MM.1S (cell line): ENCODE measurements at regions not wholly inside any gene's neighbourhood (a gene's known extent, or its start where the extent isn't known, plus 50 kb on each side); places are given as distances from the start of the nearest gene placed in this dataset.

ENCODE experiments used
- DNase-seq: peaks from one replicate; pipeline ENCODE4 v3.0.0-alpha.2; 2015
- H2AFZ ChIP-seq: fragments of 300-600 bp; sonication (generic); 2 replicates; pipeline ENCODE4 v1.6.0; 2016; ENCODE audit warnings: antibody characterized with exemption, low read length
- H3F3A ChIP-seq: fragments of 300-600 bp; sonication (generic); 2 replicates; pipeline ENCODE4 v1.6.1; 2016; ENCODE audit warnings: mild to moderate bottlenecking, antibody characterized with exemption, low read length, moderate library complexity, mixed read lengths; ENCODE audit not compliant: insufficient read depth
- H3K27ac ChIP-seq: fragments of 300-600 bp; sonication (generic); 2 replicates; pipeline ENCODE4 v1.5.1; 2016; ENCODE audit warnings: mild to moderate bottlenecking, low read length
- H3K27me3 ChIP-seq: fragments of 300-600 bp; sonication (generic); replicated peaks from 2 replicates; pipeline ENCODE4 v1.6.0; 2016; ENCODE audit warnings: low read length; ENCODE audit not compliant: insufficient read depth
- H3K36me3 ChIP-seq: fragments of 300-600 bp; sonication (generic); replicated peaks from 2 replicates; pipeline ENCODE4 v1.6.1; 2016; ENCODE audit warnings: mild to moderate bottlenecking, low read length, mixed read lengths; ENCODE audit not compliant: insufficient read depth
- H3K4me1 ChIP-seq: fragments of 300-600 bp; sonication (generic); 2 replicates; pipeline ENCODE4 v1.6.1; 2016; ENCODE audit warnings: low read length, mixed read lengths
- H3K4me2 ChIP-seq: fragments of 300-600 bp; sonication (generic); 2 replicates; pipeline ENCODE4 v1.6.0; 2016; ENCODE audit warnings: low read depth, low read length
- H3K4me3 ChIP-seq: fragments of 300-600 bp; sonication (generic); 2 replicates; pipeline ENCODE4 v1.5.1; 2016; ENCODE audit warnings: low read length, mixed read lengths
- H3K79me2 ChIP-seq: fragments of 300-600 bp; sonication (generic); 2 replicates; pipeline ENCODE4 v1.6.1; 2016; ENCODE audit warnings: mixed run types, low read length, mixed read lengths
- H3K9ac ChIP-seq: fragments of 300-600 bp; sonication (generic); 2 replicates; pipeline ENCODE4 v1.6.1; 2016; ENCODE audit warnings: low read length, mixed read lengths
- H3K9me2 ChIP-seq: fragments of 300-600 bp; sonication (generic); replicated peaks from 2 replicates; pipeline ENCODE4 v1.6.1; 2016; ENCODE audit warnings: mild to moderate bottlenecking, low read length, mixed read lengths; ENCODE audit not compliant: insufficient read depth
- H3K9me3 ChIP-seq: fragments of 300-600 bp; sonication (generic); replicated peaks from 2 replicates; pipeline ENCODE4 v1.6.1; 2016; ENCODE audit warnings: mild to moderate bottlenecking, low read length, mixed read lengths; ENCODE audit not compliant: insufficient read depth
- H4K20me1 ChIP-seq: fragments of 300-600 bp; sonication (generic); 2 replicates; pipeline ENCODE4 v1.6.1; 2016; ENCODE audit warnings: mild to moderate bottlenecking, low read length, moderate library complexity, mixed read lengths; ENCODE audit not compliant: insufficient read depth
- CTCF ChIP-seq: fragments of 300-600 bp; sonication (generic); IDR thresholded peaks from 2 replicates; pipeline ENCODE4 v1.5.1; 2016; ENCODE audit warnings: antibody characterized with exemption, low read length, mixed read lengths
- EZH2 ChIP-seq: fragments of 300-600 bp; sonication (generic); optimal IDR thresholded peaks from 2 replicates; pipeline ENCODE3; 2017; ENCODE audit warnings: low read depth, mild to moderate bottlenecking, antibody characterized with exemption, low read length, mixed read lengths
- EZH2phosphoT487 ChIP-seq: fragments of 300-600 bp; sonication (generic); IDR thresholded peaks from 2 replicates; pipeline ENCODE4 v1.6.1; 2018; ENCODE audit warnings: antibody characterized with exemption, low read length

DNA sequence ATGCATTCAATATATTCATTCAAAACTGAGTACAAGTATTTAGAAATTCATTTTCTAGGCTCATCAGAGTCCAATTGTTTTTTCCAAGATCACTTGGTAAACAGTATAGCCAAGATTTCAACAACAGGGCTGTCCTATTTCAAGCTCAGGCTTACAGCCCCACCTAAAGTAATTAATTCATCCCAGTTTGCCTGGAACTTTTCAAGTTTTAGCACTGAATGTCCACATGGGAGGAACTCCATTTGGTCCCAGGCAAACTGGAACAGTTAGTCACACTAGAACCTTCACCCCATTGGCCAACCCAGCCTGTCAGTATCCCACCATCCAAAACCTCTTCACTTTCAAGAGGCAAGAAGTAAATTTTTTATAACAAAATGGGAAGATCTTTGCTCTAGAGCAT, 210.9 kb downstream of the DPY19L2 start:
- Histone ChIP-seq H2AFZ (no peak overlapping the region), H4K20me1 (no peaks in the 10 kb centered on the region), H3F3A (no peaks in the 10 kb centered on the region), H3K4me3 (no peak overlapping the region), H3K9me2 (no peaks in the 10 kb centered on the region), H3K4me1 (no peaks in the 10 kb centered on the region), H3K9ac (no peak overlapping the region), H3K79me2 (no peaks in the 10 kb centered on the region), H3K36me3 (no peaks in the 10 kb centered on the region), H3K9me3 (no peaks in the 10 kb centered on the region), H3K27ac (no peak overlapping the region), H3K4me2 (no peak overlapping the region), H3K27me3 (no peaks in the 10 kb centered on the region)
- TF ChIP-seq CTCF, result no peak
- DNase-seq, result no peak

DNA sequence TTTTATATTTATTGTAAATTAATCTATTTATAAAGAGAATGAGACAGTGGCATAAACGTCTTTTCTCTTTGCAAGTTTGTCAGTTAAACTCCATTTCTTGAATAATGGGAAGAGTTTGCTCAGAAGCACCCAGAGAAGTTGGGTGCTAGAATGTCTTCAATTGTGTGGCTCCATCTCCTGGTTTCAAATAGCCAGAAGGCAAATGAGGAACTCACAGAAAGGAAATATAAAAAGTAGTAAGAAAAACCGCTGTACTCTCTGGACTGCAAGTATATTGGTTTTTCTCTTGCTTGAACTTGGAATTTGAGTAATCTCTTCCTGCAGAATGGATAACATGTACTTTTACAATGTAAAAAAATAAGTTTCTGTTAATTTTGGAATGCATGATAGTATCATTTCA, 217.5 kb downstream of the DPY19L2 start:
- Histone ChIP-seq H3K36me3 (no peaks in the 10 kb centered on the region), H3K79me2 (no peaks in the 10 kb centered on the region), H3K9me3 (no peaks in the 10 kb centered on the region), H3F3A (no peaks in the 10 kb centered on the region), H3K9ac (no peak overlapping the region), H3K27ac (no peak overlapping the region), H4K20me1 (no peaks in the 10 kb centered on the region), H2AFZ (no peak overlapping the region), H3K4me3 (no peak overlapping the region), H3K27me3 (no peaks in the 10 kb centered on the region), H3K4me1 (no peaks in the 10 kb centered on the region), H3K9me2 (no peaks in the 10 kb centered on the region; the same call in 1 of the 2 replicates), H3K4me2 (no peak overlapping the region)
- DNase-seq, result no peak
- no peak for TF ChIP-seq EZH2
- no peak for TF ChIP-seq EZH2phosphoT487
- TF ChIP-seq CTCF, result no peak

- Histone ChIP-seq H3K4me3 (no peak overlapping the region), H3K4me1 (no peaks in the 10 kb centered on the region), H3K9me2 (no peaks in the 10 kb centered on the region; the same call in 1 of the 2 replicates), H4K20me1 (no peaks in the 10 kb centered on the region), H3K27ac (no peak overlapping the region), H3K9me3 (no peaks in the 10 kb centered on the region), H3K36me3 (no peaks in the 10 kb centered on the region), H3K27me3 (no peaks in the 10 kb centered on the region), H3K4me2 (no peak overlapping the region), H3K9ac (no peak overlapping the region), H3F3A (no peaks in the 10 kb centered on the region), H2AFZ (no peak overlapping the region), H3K79me2 (no peaks in the 10 kb centered on the region)
- DNase-seq, result no peak
- TF ChIP-seq CTCF (no peak), EZH2phosphoT487 (no peak), EZH2 (no peak)
These were observed 218.0 kb downstream of the DPY19L2 start for GRCh38 chr12:63450334-63450733.
